ENCODE measurements at regions not wholly inside any gene's neighbourhood (a gene's known extent, or its start where the extent isn't known, plus 50 kb on each side); places are given as distances from the start of the nearest gene placed in this dataset.

- no peak overlapping the region for H3K9ac ChIP-seq (ENCODE audit: low read length)
- TF ChIP-seq SRF (IDR thresholded peaks at IDR 0.05; ENCODE audit: low read depth), result no peak
- TF ChIP-seq YY1 (IDR thresholded peaks at IDR 0.05; ENCODE audit: extremely low read depth, insufficient replicate concordance, low read depth, low read length), result no peak
- TF ChIP-seq ATF3 (IDR thresholded peaks at IDR 0.05), result no peak
- TF ChIP-seq CTCF (IDR thresholded peaks at IDR 0.05 in 2 of 3, conservative IDR thresholded peaks at IDR 0.05 in 1 of 3; ENCODE audit: borderline replicate concordance in 1 of 3, insufficient read depth in 1 of 3, low read depth in 2 of 3, low read length in 2 of 3), result no peak
- H3K4me1 ChIP-seq (ENCODE audit: control insufficient read depth in 1 of 2, insufficient read depth in 2 of 2, low read length in 2 of 2), result no peaks in the 10 kb centered on the region
- no peak for DNase-seq (ENCODE audit: low read depth, low spot score)
- BruUV-seq (replicated peaks), result no TSS peak
- ChIA-PET CTCF (interaction anchor here (1.1 kb wide), 1 partner anchor 12 kb away, joined by 3 read pairs; no protein-coding TSS in a partner anchor), POLR2A (no interaction called here), RAD21 (ENCODE audit: low non-redundant PET in 1 of 2, low total read pairs in 2 of 2, uncharacterized antibody in 2 of 2, unreplicated experiment in 2 of 2) (no interaction called here)
- no peaks in the 10 kb centered on the region for H3K27me3 ChIP-seq (ENCODE audit: insufficient read depth, low read length)
- no peaks in the 10 kb centered on the region for H3K9me3 ChIP-seq (ENCODE audit: control insufficient read depth in 1 of 2, insufficient read depth in 1 of 2, low read depth in 1 of 2, low read length in 2 of 2)
- H3K9me2 ChIP-seq (ENCODE audit: insufficient read depth), result no peaks in the 10 kb centered on the region
- H3K4me2 ChIP-seq (ENCODE audit: low read length), result no peak overlapping the region
- H3K4me3 ChIP-seq (replicated peaks in 1 of 2; ENCODE audit: low read depth in 1 of 2, low read length in 2 of 2), result no peak overlapping the region
- H2AFZ ChIP-seq (ENCODE audit: low read depth, low read length, poor library complexity, severe bottlenecking), result no peak overlapping the region
- H3K36me3 ChIP-seq (ENCODE audit: control insufficient read depth in 1 of 2, insufficient read depth in 2 of 2, low read length in 2 of 2), result no peaks in the 10 kb centered on the region
- H4K20me1 ChIP-seq (ENCODE audit: insufficient read depth), result no peaks in the 10 kb centered on the region
- no peak for ATAC-seq
- no peak overlapping the region for H3K27ac ChIP-seq (ENCODE audit: low read depth, low read length)
- intact Hi-C loops (cut with micrococcal nuclease), result no loop called here
- no peaks in the 10 kb centered on the region for H3K79me2 ChIP-seq (ENCODE audit: insufficient read depth, low read length)
Observed at GRCh38 chr2:241944821-241945220, 75.3 kb downstream of the RTP5 start.

GRCh38 chr2:241945311-241945710 is 75.8 kb downstream of the RTP5 start:
- intact Hi-C loops (cut with micrococcal nuclease), result no loop called here
- TF ChIP-seq EGR1 (IDR thresholded peaks at IDR 0.05; ENCODE audit: low read depth) (no peak), SP1 (IDR thresholded peaks at IDR 0.05; ENCODE audit: low read depth) (no peak), POLR2AphosphoS5 (IDR thresholded peaks at IDR 0.05; ENCODE audit: low read depth, low read length) (no peak), MAX (IDR thresholded peaks at IDR 0.05) (no peak), JUND (IDR thresholded peaks at IDR 0.05) (no peak), ELF1 (IDR thresholded peaks at IDR 0.05; ENCODE audit: borderline replicate concordance, low read depth) (no peak), EZH2phosphoT487 (IDR thresholded peaks at IDR 0.05; ENCODE audit: borderline replicate concordance) (no peak), SIN3A (IDR thresholded peaks at IDR 0.05; ENCODE audit: low read depth) (no peak), TCF7L2 (IDR thresholded peaks at IDR 0.05; ENCODE audit: borderline replicate concordance, extremely low read depth, insufficient read depth, insufficient read length) (no peak), CEBPB (IDR thresholded peaks at IDR 0.05; ENCODE audit: low read depth) (no peak), EZH2 (IDR thresholded peaks at IDR 0.05) (no peak), RAD21 (IDR thresholded peaks at IDR 0.05; ENCODE audit: low read depth) (no peak)
- BruUV-seq (replicated peaks), result no TSS peak
- Histone ChIP-seq H3K36me3 (ENCODE audit: control insufficient read depth in 1 of 2, insufficient read depth in 2 of 2, low read length in 2 of 2) (no peaks in the 10 kb centered on the region), H3K9me2 (ENCODE audit: insufficient read depth) (no peaks in the 10 kb centered on the region), H2AFZ (ENCODE audit: low read depth, low read length, poor library complexity, severe bottlenecking) (no peak overlapping the region), H3K9me3 (ENCODE audit: control insufficient read depth in 1 of 2, insufficient read depth in 1 of 2, low read depth in 1 of 2, low read length in 2 of 2) (no peaks in the 10 kb centered on the region), H4K20me1 (ENCODE audit: insufficient read depth) (no peaks in the 10 kb centered on the region), H3K4me3 (replicated peaks in 1 of 2; ENCODE audit: low read depth in 1 of 2, low read length in 2 of 2) (no peak overlapping the region), H3K9ac (ENCODE audit: low read length) (no peak overlapping the region), H3K4me2 (ENCODE audit: low read length) (no peak overlapping the region), H3K27ac (ENCODE audit: low read depth, low read length) (no peak overlapping the region), H3K27me3 (ENCODE audit: insufficient read depth, low read length) (no peaks in the 10 kb centered on the region), H3K79me2 (ENCODE audit: insufficient read depth, low read length) (no peaks in the 10 kb centered on the region), H3K4me1 (ENCODE audit: control insufficient read depth in 1 of 2, insufficient read depth in 2 of 2, low read length in 2 of 2) (no peaks in the 10 kb centered on the region)
- CTCF ChIA-PET, result no interaction called here
- no peak for ATAC-seq
- RAD21 ChIA-PET (ENCODE audit: low non-redundant PET in 1 of 2, low total read pairs in 2 of 2, uncharacterized antibody in 2 of 2, unreplicated experiment in 2 of 2), result no interaction called here
- DNase-seq (ENCODE audit: low read depth, low spot score), result no peak
- POLR2A ChIA-PET, result no interaction called here
